ENCODE measurements at regions not wholly inside any gene's neighbourhood (a gene's known extent, or its start where the extent isn't known, plus 50 kb on each side); places are given as distances from the start of the nearest gene placed in this dataset.

GRCh38 chr2:76326636-76327035 is 615.9 kb upstream of the GCFC2 start (continued):
- no peak for TF ChIP-seq SP1 (IDR thresholded peaks at IDR 0.05; ENCODE audit: low read depth)
- no peak for TF ChIP-seq TCF7L2 (IDR thresholded peaks at IDR 0.05; ENCODE audit: borderline replicate concordance, extremely low read depth, insufficient read depth, insufficient read length)
- TF ChIP-seq SIN3A (IDR thresholded peaks at IDR 0.05; ENCODE audit: low read depth) = no peak
- TF ChIP-seq CBX3 (IDR thresholded peaks at IDR 0.05; ENCODE audit: low read depth) = no peak
- no peak for TF ChIP-seq EGR1 (IDR thresholded peaks at IDR 0.05; ENCODE audit: low read depth)
- no peak for TF ChIP-seq EZH2phosphoT487 (IDR thresholded peaks at IDR 0.05; ENCODE audit: borderline replicate concordance)
- TF ChIP-seq YY1 (IDR thresholded peaks at IDR 0.05; ENCODE audit: extremely low read depth, insufficient replicate concordance, low read depth, low read length) = no peak
- TF ChIP-seq JUND (IDR thresholded peaks at IDR 0.05) = no peak

GRCh38 chr2:76323381-76323780 is 612.7 kb upstream of the GCFC2 start:
- RAD21 ChIA-PET (ENCODE audit: low non-redundant PET in 1 of 2, low total read pairs in 2 of 2, uncharacterized antibody in 2 of 2, unreplicated experiment in 2 of 2) = no interaction called here
- Histone ChIP-seq H3K79me2 (ENCODE audit: insufficient read depth, low read length) (no peaks in the 10 kb centered on the region), H3K36me3 (ENCODE audit: control insufficient read depth in 1 of 2, insufficient read depth in 2 of 2, low read length in 2 of 2) (no peaks in the 10 kb centered on the region), H3K4me3 (replicated peaks in 1 of 2; ENCODE audit: low read depth in 1 of 2, low read length in 2 of 2) (no peak overlapping the region), H2AFZ (ENCODE audit: low read depth, low read length, poor library complexity, severe bottlenecking) (no peak overlapping the region), H3K4me2 (ENCODE audit: low read length) (no peak overlapping the region), H3K9me3 (ENCODE audit: control insufficient read depth in 1 of 2, insufficient read depth in 1 of 2, low read depth in 1 of 2, low read length in 2 of 2) (peaks cover 8 to 13% of the 10 kb centered on the region in 2 experiments; a peak in 2 of 4 replicates), H3K27me3 (ENCODE audit: insufficient read depth, low read length) (no peaks in the 10 kb centered on the region), H4K20me1 (ENCODE audit: insufficient read depth) (no peaks in the 10 kb centered on the region), H3K27ac (ENCODE audit: low read depth, low read length) (no peak overlapping the region), H3K4me1 (ENCODE audit: control insufficient read depth in 1 of 2, insufficient read depth in 2 of 2, low read length in 2 of 2) (no peaks in the 10 kb centered on the region), H3K9me2 (ENCODE audit: insufficient read depth) (no peaks in the 10 kb centered on the region), H3K9ac (ENCODE audit: low read length) (no peak overlapping the region)
- no TSS peak for BruUV-seq (replicated peaks)
- POLR2A ChIA-PET = no interaction called here
- CTCF ChIA-PET = no interaction called here
- no peak for DNase-seq (ENCODE audit: low read depth, low spot score)
- intact Hi-C loops (cut with micrococcal nuclease) = no loop called here
- ATAC-seq = no peak
- TF ChIP-seq ZNF274 (IDR thresholded peaks at IDR 0.05; ENCODE audit: low read depth, low read length) (no peak), ATF3 (IDR thresholded peaks at IDR 0.05) (no peak), RAD21 (IDR thresholded peaks at IDR 0.05; ENCODE audit: low read depth) (no peak), EGR1 (IDR thresholded peaks at IDR 0.05; ENCODE audit: low read depth) (no peak), MAX (IDR thresholded peaks at IDR 0.05) (no peak), FOSL1 (IDR thresholded peaks at IDR 0.05; ENCODE audit: low read depth) (no peak), SRF (IDR thresholded peaks at IDR 0.05; ENCODE audit: low read depth) (no peak), SP1 (IDR thresholded peaks at IDR 0.05; ENCODE audit: low read depth) (no peak), ZFX (IDR thresholded peaks at IDR 0.05) (no peak)
